Breast epithelium (tissue), 3 donors: ENCODE measurements at regions not wholly inside any gene's neighbourhood (a gene's known extent, or its start where the extent isn't known, plus 50 kb on each side); places are given as distances from the start of the nearest gene placed in this dataset.

Experiments
- CTCF ChIP-seq, 3 donors: fragments of 450-650 bp; IDR thresholded peaks; one replicate each; pipeline ENCODE4 v1.5.1; 2016 to 2017; ENCODE audit warnings: antibody characterized with exemption in 3 of 3, mild to moderate bottlenecking in 3 of 3, moderate library complexity in 3 of 3
- POLR2A ChIP-seq: fragments of 450-650 bp; IDR thresholded peaks from one replicate; pipeline ENCODE4 v1.6.1; 2016; ENCODE audit warnings: antibody characterized with exemption, mild to moderate bottlenecking, moderate library complexity
- POLR2AphosphoS5 ChIP-seq, 3 donors: sonication (generic); formaldehyde crosslinking; IDR thresholded peaks; one replicate each; pipeline ENCODE4 v1.6.1; 2017; ENCODE audit warnings: antibody characterized with exemption in 3 of 3

DNA sequence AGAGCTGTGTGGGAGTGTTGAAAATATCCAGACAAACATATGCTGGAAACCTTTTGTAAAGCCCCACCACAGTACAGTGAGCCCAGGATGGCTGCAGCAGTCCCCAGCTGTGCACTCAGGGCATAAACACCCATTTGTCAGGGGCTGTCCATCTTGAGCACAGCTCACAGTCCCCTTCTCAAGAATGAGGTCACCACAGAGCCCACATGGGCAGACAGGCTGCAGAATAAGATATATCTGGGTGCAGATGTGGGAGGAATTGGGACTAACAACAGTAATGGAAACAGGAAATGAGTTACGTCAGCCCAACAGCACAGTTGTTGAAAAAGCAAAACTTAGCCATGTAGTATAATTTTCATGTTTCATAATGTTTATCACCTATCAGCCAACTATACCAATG is 219.6 kb downstream of the ETAA1 start:
- no peak for TF ChIP-seq CTCF (IDR thresholded peaks at IDR 0.05)
- TF ChIP-seq POLR2AphosphoS5 (IDR thresholded peaks at IDR 0.05): no peak
- TF ChIP-seq POLR2A: no peak
